Tibial artery (tissue), 4 donors: ENCODE measurements at regions not wholly inside any gene's neighbourhood (a gene's known extent, or its start where the extent isn't known, plus 50 kb on each side); places are given as distances from the start of the nearest gene placed in this dataset.

ENCODE experiments used
- DNase-seq, 2 donors: peaks; one replicate each; pipeline ENCODE4 v3.0.0-alpha.2; 2019
- H3K27ac ChIP-seq, 2 donors: fragments of 200-600 bp; sonication (generic) in 1 of 2; 1 replicate in 1 of 2; 2 replicates in 1 of 2; pipeline ENCODE4 v1.5.1; 2018 to 2019; ENCODE audit warnings: mild to moderate bottlenecking in 1 of 2
- H3K27me3 ChIP-seq, 2 donors: fragments of 200-600 bp; sonication (generic) in 1 of 2; one replicate each; pipeline versions ENCODE4 v1.5.1 to v1.6.0; 2016 to 2019
- H3K36me3 ChIP-seq, 3 donors: fragments of 200-600 bp; sonication (generic) in 2 of 3; one replicate each; pipeline ENCODE4 v1.5.1; 2016 to 2019; ENCODE audit warnings: mild to moderate bottlenecking in 2 of 3
- H3K4me1 ChIP-seq, 4 donors: fragments of 200-600 bp; sonication (generic) in 2 of 4; 1 replicate in 3 of 4; 2 replicates in 1 of 4; pipeline ENCODE4 v1.5.1; 2016 to 2019
- H3K4me3 ChIP-seq, 2 donors: fragments of 200-600 bp; sonication (generic) in 1 of 2; 1 replicate in 1 of 2; 2 replicates in 1 of 2; pipeline ENCODE4 v1.5.1; 2018 to 2019; ENCODE audit warnings: mild to moderate bottlenecking in 2 of 2
- H3K9me3 ChIP-seq, 3 donors: fragments of 200-600 bp; sonication (generic) in 1 of 3; one replicate each; pipeline ENCODE4 v1.5.1; 2016 to 2019
- CTCF ChIP-seq, 2 experiments: fragments of 200-600 bp in 1 of 2; fragments of 450-650 bp in 1 of 2; IDR thresholded peaks; one replicate each; pipeline ENCODE4 v1.5.1; 2017 to 2019; ENCODE audit warnings: antibody characterized with exemption in 2 of 2, mild to moderate bottlenecking in 1 of 2, moderate library complexity in 1 of 2
- intact Hi-C: fragments of 100-400 bp; cut with DNase I; formaldehyde crosslinking; loops from one replicate; pipeline ENCODE4 v1.15.0; 2023; ENCODE audit warnings: low total_unique reads

- H3K27me3 ChIP-seq, result no peaks in the 10 kb centered on the region
- H3K27ac ChIP-seq, result no peak overlapping the region
- H3K4me1 ChIP-seq, result no peaks in the 10 kb centered on the region
- no peak overlapping the region for H3K4me3 ChIP-seq
- intact Hi-C loops, result no loop called here
- no peaks in the 10 kb centered on the region for H3K36me3 ChIP-seq
- no peak for TF ChIP-seq CTCF (IDR thresholded peaks at IDR 0.05)
- no peak for DNase-seq
- H3K9me3 ChIP-seq, result no peaks in the 10 kb centered on the region
Measured at GRCh38 chr7:115135146-115135545, 213.3 kb downstream of the MDFIC start.

- no peak for TF ChIP-seq CTCF (IDR thresholded peaks at IDR 0.05)
- no peaks in the 10 kb centered on the region for H3K4me1 ChIP-seq
- no peak for DNase-seq
- no peak overlapping the region for H3K4me3 ChIP-seq
- no peak overlapping the region for H3K27ac ChIP-seq
- no peaks in the 10 kb centered on the region for H3K36me3 ChIP-seq
- intact Hi-C loops, result no loop called here
- no peaks in the 10 kb centered on the region for H3K27me3 ChIP-seq
- no peaks in the 10 kb centered on the region for H3K9me3 ChIP-seq
Measured at GRCh38 chr7:115133248-115133647, 211.4 kb downstream of the MDFIC start.

- Histone ChIP-seq H3K27me3 (no peaks in the 10 kb centered on the region), H3K9me3 (no peaks in the 10 kb centered on the region), H3K27ac (no peak overlapping the region), H3K36me3 (no peaks in the 10 kb centered on the region), H3K4me3 (no peak overlapping the region), H3K4me1 (no peaks in the 10 kb centered on the region)
- intact Hi-C loops, result no loop called here
- no peak for DNase-seq
- TF ChIP-seq CTCF (IDR thresholded peaks at IDR 0.05), result no peak
Measured at GRCh38 chr7:115132096-115132495, 210.2 kb downstream of the MDFIC start.

GRCh38 chr7:115128154-115128553 lies 206.3 kb downstream of the MDFIC start:
- intact Hi-C loops, result no loop called here
- Histone ChIP-seq H3K4me3 (no peak overlapping the region), H3K27ac (no peak overlapping the region), H3K27me3 (no peaks in the 10 kb centered on the region), H3K36me3 (no peaks in the 10 kb centered on the region), H3K9me3 (no peaks in the 10 kb centered on the region), H3K4me1 (no peaks in the 10 kb centered on the region)
- no peak for DNase-seq
- TF ChIP-seq CTCF (IDR thresholded peaks at IDR 0.05), result no peak

- DNase-seq, result no peak
- no peaks in the 10 kb centered on the region for H3K27me3 ChIP-seq
- H3K9me3 ChIP-seq, result no peaks in the 10 kb centered on the region
- no peak overlapping the region for H3K27ac ChIP-seq
- H3K4me3 ChIP-seq, result no peak overlapping the region
- no peak for TF ChIP-seq CTCF (IDR thresholded peaks at IDR 0.05)
- H3K36me3 ChIP-seq, result no peaks in the 10 kb centered on the region
- intact Hi-C loops, result no loop called here
- no peaks in the 10 kb centered on the region for H3K4me1 ChIP-seq
Measured at GRCh38 chr7:115127399-115128021, 205.6 kb downstream of the MDFIC start.

GRCh38 chr7:115125750-115126149 lies 203.9 kb downstream of the MDFIC start:
- no peak for TF ChIP-seq CTCF (IDR thresholded peaks at IDR 0.05)
- DNase-seq, result no peak
- H3K27me3 ChIP-seq, result no peaks in the 10 kb centered on the region
- H3K27ac ChIP-seq, result no peak overlapping the region
- no peaks in the 10 kb centered on the region for H3K9me3 ChIP-seq
- no peaks in the 10 kb centered on the region for H3K36me3 ChIP-seq
- H3K4me3 ChIP-seq, result no peak overlapping the region
- intact Hi-C loops, result no loop called here
- H3K4me1 ChIP-seq, result no peaks in the 10 kb centered on the region
